Progenitor cell of endocrine pancreas (in vitro differentiated cells): ENCODE measurements at regions not wholly inside any gene's neighbourhood (a gene's known extent, or its start where the extent isn't known, plus 50 kb on each side); places are given as distances from the start of the nearest gene placed in this dataset.
"Not testable (repeated sequence)": the region's sequence is repeated elsewhere in the genome, so short reads cannot be mapped to it uniquely, and the experiment has no call there.

ENCODE experiments used
- DNase-seq: peaks from one replicate; pipeline ENCODE4 v3.0.0; 2021; ENCODE audit warnings: low spot score; ENCODE audit not compliant: unreplicated experiment
- H3K27ac Mint-ChIP-seq: 2 replicates; pipeline ENCODE4 v1.8.0; 2021; ENCODE audit warnings: mild to moderate bottlenecking, moderate library complexity, mixed read lengths
- H3K27me3 Mint-ChIP-seq: 2 replicates; pipeline ENCODE4 v1.8.0; 2021; ENCODE audit warnings: mixed read lengths
- H3K36me3 Mint-ChIP-seq: 2 replicates; pipeline ENCODE4 v1.8.0; 2022; ENCODE audit warnings: mixed read lengths; ENCODE audit not compliant: insufficient read depth
- H3K4me1 Mint-ChIP-seq: 2 replicates; pipeline ENCODE4 v1.8.0; 2021; ENCODE audit warnings: low read depth, mixed read lengths
- H3K4me3 Mint-ChIP-seq: 2 replicates; pipeline ENCODE4 v1.8.0; 2021; ENCODE audit warnings: low read depth, mild to moderate bottlenecking, moderate library complexity, mixed read lengths
- H3K9me3 Mint-ChIP-seq: 2 replicates; pipeline ENCODE4 v1.8.0; 2021; ENCODE audit warnings: low read depth, mixed read lengths

- not testable (repeated sequence) for H3K27me3 Mint-ChIP-seq, H3K36me3 Mint-ChIP-seq, DNase-seq, H3K4me3 Mint-ChIP-seq, H3K9me3 Mint-ChIP-seq
- Mint-ChIP-seq H3K27ac (peak overlapping the region; percentile 45), H3K4me1 (peaks cover 11% of the 10 kb centered on the region)
Measured at GRCh38 chr15:44904651-44905340, 51.7 kb upstream of the TERB2 start.
